GM19351 (cell line): ENCODE measurements at regions not wholly inside any gene's neighbourhood (a gene's known extent, or its start where the extent isn't known, plus 50 kb on each side); places are given as distances from the start of the nearest gene placed in this dataset.
"Not testable (repeated sequence)": the region's sequence is repeated elsewhere in the genome, so short reads cannot be mapped to it uniquely, and the experiment has no call there.

ENCODE experiments used
- ATAC-seq: cut with Tn5 transposase; IDR thresholded peaks from one replicate; pipeline ENCODE4 v1.9.1; 2021; ENCODE audit warnings: mild to moderate bottlenecking, moderate library complexity; ENCODE audit not compliant: unreplicated experiment

DNA sequence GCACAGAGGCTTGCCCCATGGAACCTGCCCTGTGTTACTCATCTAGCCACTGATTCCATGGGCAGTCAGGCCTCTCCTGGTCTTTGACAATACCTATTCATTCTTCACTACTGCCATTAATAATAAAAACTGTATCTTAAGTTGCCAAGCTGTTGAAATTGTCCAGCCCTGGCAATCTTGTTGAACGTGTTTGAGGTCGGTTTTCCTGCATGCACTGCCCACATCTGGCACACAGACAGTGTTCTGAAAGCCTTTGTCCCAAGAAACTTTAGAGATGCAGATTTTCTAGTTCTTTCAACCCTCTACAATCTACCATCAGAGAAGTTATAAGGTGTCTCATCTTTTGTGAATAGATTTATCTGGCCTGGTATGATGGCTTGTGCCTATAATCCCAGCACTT is 567.2 kb upstream of the NECTIN3 start:
- no peak for ATAC-seq

DNA sequence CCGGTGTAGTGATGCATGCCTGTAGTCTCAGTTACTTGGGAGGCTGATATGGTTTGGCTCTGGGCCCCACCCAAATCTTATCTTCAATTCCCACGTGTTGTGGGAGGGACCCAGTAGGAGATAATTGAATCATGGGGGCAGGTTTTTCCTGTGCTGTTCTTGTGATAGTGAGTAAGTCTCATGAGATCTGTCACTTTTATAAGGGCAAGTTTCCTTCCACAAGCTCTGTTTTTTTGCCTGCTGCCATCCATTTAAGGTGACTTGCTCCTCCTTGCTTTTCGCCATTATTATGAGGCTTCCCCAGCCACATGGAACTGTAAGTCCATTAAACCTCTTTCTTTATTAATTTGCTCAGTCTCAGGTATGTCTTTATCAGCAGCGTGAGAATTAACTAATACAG is 566.7 kb upstream of the NECTIN3 start:
- no peak for ATAC-seq

GRCh38 chr3:110506890-110507289 is 564.7 kb upstream of the NECTIN3 start:
- no peak for ATAC-seq

GRCh38 chr3:110507570-110507969 is 564.0 kb upstream of the NECTIN3 start:
- ATAC-seq = not testable (repeated sequence)

GRCh38 chr3:110512961-110513360 is 558.7 kb upstream of the NECTIN3 start:
- ATAC-seq = no peak

- no peak for ATAC-seq
Measured at GRCh38 chr3:110518031-110518430, 553.6 kb upstream of the NECTIN3 start.

DNA sequence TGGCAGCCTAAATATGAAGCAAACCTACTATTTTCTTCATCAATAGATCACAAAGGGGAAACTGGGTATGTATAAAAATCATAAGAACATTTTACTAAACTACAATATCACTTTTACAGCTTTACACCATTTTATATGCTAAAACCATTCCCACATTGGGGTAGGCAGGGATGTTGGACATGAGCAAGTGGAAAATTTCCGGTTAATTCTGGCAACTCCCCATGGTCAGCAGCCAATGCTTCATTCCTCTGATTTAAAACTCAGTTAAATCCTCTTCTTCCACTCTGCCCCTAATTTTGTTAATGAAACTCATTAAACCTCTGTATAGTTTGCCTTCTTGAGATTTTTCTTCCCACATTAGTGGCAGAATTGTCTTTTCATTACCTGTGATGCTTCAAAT is 552.5 kb upstream of the NECTIN3 start:
- ATAC-seq = no peak

GRCh38 chr3:110521019-110521418 is 550.6 kb upstream of the NECTIN3 start:
- no peak for ATAC-seq

- ATAC-seq = not testable (repeated sequence)
Measured at GRCh38 chr3:110525558-110526064, 546.0 kb upstream of the NECTIN3 start.

DNA sequence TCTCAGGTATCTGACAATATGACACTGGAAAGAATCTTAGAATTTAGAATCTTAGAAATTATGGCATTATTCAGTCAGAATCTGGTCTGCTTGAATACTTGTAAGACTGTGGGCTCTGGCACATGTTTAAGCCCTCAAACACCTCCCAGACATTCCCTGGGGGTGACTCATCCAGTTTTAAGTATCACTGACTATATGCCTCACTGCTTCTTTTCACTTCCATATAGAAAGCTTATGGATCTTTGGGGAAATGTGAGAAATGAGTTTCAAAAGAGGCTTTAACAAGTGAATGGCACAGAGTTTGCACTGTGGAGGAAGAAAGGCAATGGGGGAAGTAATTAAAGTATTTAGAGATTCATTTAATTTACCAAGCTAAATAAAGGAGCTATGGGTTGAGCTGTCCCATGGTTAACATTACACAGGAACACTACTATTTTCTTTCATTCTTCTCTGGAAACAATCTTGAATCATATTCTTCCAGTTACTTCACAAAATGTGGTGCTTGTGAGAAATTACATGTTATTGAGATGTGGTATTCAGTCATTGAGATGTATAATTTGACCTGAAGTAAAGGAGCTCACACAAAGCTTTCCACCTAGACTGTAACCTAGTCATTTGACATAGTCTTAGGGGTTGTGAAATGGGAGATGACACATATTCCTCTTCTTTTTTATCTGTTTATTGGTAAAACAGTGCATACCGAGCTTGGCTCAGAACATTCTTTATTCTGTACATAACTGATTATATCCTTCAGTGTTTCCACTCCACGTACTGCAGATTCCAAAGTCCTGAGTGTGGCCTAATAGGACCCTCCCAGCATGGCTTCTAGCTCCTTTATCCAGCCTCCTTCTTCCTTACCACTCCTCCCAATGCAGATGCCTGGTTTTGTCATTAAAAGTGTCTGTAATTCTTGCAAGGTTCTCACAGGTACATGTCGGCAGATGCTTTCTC is 544.6 kb upstream of the NECTIN3 start:
- ATAC-seq = no peak

DNA sequence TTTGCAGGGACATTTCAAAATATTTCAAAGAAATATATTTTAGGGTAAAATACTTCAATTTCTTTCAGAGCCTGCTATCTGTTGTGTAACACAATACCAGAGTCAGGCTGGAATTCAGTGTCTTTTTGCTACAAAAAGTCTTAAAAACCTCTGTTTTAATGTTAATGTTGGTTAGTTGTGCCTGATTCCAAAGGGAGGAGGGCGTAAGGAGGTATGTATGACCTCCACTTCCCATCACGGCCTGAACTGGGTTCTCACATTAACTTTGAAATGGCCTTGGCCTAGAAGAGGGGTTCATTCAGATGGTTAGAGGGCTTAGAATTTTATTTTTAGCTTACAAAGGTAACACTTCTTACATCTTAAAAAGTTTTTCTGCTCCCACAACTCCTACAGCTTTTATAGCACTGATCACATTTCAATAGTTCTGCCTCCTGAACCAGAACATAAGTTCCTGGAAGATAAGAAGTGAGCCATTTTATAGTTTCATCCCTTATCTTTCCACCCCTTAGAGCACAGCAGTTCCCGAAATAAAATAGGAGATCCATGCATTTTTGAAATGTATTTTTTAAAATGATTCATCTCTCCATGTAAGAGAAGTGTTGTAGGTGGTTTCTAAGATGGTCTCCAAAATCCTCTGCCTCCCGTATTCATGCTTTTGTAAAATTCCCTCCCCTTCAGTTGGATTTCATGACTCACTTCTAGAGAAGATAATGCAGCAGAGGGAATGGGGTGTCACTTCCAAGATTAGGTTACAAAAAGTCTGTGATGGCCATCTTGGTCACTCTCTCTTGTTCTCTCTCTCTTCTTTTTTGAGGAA is 543.1 kb upstream of the NECTIN3 start:
- ATAC-seq = no peak

DNA sequence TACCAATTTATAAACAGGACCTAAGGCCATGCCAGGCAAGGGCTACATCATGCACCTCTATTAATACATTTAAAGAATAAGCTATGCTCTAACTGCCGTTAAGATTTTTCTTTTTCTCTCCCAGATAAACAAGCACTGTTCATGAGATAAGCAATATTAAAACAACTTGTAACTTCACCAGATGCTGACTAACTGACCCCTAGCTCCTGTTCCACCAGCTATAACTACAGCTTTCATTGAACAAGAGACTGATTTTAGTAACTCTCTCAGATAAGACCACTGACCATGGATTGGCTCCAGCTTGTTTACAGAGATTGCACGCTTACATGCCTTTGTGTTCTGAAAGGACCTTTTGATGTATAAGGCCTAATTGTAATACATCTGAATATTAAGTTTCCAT is 540.7 kb upstream of the NECTIN3 start:
- no peak for ATAC-seq

- no peak for ATAC-seq
Measured at GRCh38 chr3:110533089-110533488, 538.5 kb upstream of the NECTIN3 start.

GRCh38 chr3:110542552-110543150 is 529.0 kb upstream of the NECTIN3 start:
- ATAC-seq = no peak

DNA sequence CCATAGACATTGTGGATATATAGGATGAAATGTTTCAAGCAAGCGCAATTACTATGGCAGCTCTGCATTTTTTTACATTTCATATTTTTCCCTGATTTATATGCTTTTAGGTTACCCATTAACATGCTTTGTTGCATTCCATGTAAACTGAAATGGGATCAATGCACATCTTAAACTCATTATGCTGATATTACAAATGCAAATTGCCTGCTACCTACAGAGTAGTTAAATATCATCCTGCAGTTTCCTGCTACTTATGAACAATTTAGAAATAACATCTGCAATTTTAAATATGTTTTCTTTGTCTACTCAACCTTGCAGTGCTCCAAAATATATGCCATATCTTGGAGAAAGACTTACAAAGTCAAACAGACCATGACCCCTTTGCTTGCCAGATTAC is 526.9 kb upstream of the NECTIN3 start:
- no peak for ATAC-seq

- no peak for ATAC-seq
Measured at GRCh38 chr3:110550511-110550910, 521.1 kb upstream of the NECTIN3 start.

DNA sequence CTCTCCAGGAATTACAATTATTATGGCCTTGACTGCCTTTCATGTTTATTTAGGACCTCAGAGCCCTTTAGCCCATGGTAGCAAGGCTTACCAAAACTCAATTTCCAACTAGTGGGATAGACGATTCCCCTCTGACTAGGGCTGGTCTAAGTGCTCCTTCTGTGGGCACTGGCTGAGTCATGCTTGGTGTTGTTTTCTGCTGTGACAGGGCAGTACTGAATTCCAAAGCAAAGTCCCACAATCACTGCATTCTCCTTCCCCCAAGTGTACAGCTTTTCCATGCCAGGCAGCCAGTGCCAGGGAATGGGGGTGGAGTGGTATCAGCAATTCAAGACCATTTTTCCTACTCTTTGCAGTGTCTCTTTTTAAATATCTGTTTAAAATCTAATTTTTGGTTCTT is 509.0 kb upstream of the NECTIN3 start:
- ATAC-seq = no peak

- ATAC-seq = no peak
Measured at GRCh38 chr3:110564674-110565073, 506.9 kb upstream of the NECTIN3 start.

DNA sequence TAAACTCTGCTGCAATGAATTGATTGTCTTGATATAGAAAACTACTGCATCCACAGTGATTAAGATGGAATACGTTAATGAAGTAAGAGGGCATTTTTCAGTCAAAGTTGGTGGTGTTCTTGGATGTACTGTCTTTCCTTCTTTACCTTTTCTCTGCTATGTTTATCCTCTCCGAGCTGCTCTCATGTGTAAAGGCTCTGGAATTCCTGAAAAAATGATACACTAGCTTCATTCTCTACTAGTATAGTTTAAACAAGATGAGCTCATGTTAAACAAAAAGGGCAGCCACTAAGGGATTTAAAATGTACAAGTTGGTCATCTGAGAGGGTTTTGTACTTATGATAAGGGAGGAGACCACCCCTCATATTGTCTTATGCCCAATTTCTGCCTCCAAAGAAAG is 504.6 kb upstream of the NECTIN3 start:
- no peak for ATAC-seq

GRCh38 chr3:110568246-110568645 is 503.4 kb upstream of the NECTIN3 start:
- ATAC-seq = peak; percentile 53

DNA sequence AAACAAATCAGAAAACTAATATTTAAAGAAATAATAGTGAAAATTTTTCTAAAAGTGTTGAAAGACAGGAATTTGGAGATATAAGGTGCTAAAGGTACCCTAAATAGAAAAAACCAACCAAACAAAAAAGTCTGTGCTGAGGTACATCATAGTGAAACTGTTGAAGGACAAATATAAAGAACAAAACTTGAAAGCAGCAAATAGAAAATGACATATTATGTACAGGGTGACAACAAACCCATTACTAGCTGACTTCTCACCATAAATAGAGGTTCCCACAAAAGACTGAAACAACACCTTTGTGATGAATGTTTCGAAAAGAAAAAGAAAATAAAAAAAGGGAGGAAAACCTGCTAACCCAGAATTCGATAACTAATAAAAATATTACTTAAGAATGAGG is 502.5 kb upstream of the NECTIN3 start:
- peak; percentile 86 for ATAC-seq
